ENCODE measurements at regions not wholly inside any gene's neighbourhood (a gene's known extent, or its start where the extent isn't known, plus 50 kb on each side); places are given as distances from the start of the nearest gene placed in this dataset.

GRCh38 chrX:139211568-139212182, 318.9 kb upstream of the F9 start:
- no peak for TF ChIP-seq EZH2 (IDR thresholded peaks at IDR 0.05)
- no peak for TF ChIP-seq POLR2AphosphoS5 (IDR thresholded peaks at IDR 0.05; ENCODE audit: borderline replicate concordance, low read depth, low read length)

Measured in SK-N-MC (cell line).